NT2/D1 (cell line): ENCODE measurements at regions not wholly inside any gene's neighbourhood (a gene's known extent, or its start where the extent isn't known, plus 50 kb on each side); places are given as distances from the start of the nearest gene placed in this dataset.

ENCODE experiments used
- DNase-seq: peaks from one replicate; pipeline ENCODE4 v3.0.0-alpha.2; 2011; ENCODE audit warnings: low read depth, low spot score
- H3K27me3 ChIP-seq: 2 replicates; pipeline ENCODE4 v1.6.0; 2011; ENCODE audit warnings: mild to moderate bottlenecking; ENCODE audit not compliant: insufficient read length, insufficient read depth
- H3K36me3 ChIP-seq: 2 replicates; pipeline ENCODE4 v1.6.1; 2011; ENCODE audit warnings: mild to moderate bottlenecking, low read length, mixed read lengths; ENCODE audit not compliant: insufficient read depth, insufficient read length
- H3K4me1 ChIP-seq: 2 replicates; pipeline ENCODE4 v1.5.1; 2011; ENCODE audit not compliant: insufficient read depth, insufficient read length
- H3K4me3 ChIP-seq: 2 replicates; pipeline ENCODE4 v1.5.1; 2011; ENCODE audit warnings: low read depth; ENCODE audit not compliant: insufficient read length
- H3K9ac ChIP-seq: 2 replicates; pipeline ENCODE4 v1.6.0; 2011; ENCODE audit warnings: low read depth; ENCODE audit not compliant: insufficient read length
- H3K9me3 ChIP-seq: 2 replicates; pipeline ENCODE4 v1.5.1; 2011; ENCODE audit warnings: mild to moderate bottlenecking, low read length; ENCODE audit not compliant: insufficient read depth
- SUZ12 ChIP-seq: IDR thresholded peaks from 2 replicates; pipeline ENCODE4 v1.6.1; 2011; ENCODE audit not compliant: insufficient read length, insufficient read depth; ENCODE audit errors: extremely low read depth
- YY1 ChIP-seq: IDR thresholded peaks from 2 replicates; pipeline ENCODE4 v1.6.1; 2011; ENCODE audit not compliant: insufficient read length, insufficient read depth
- ZNF274 ChIP-seq: IDR thresholded peaks from 2 replicates; pipeline ENCODE4 v1.6.1; 2011; ENCODE audit warnings: mild to moderate bottlenecking, low read depth, low read length

- TF ChIP-seq SUZ12 (no peak), ZNF274 (no peak), YY1 (no peak)
- Histone ChIP-seq H3K9me3 (no peaks in the 10 kb centered on the region), H3K27me3 (no peaks in the 10 kb centered on the region), H3K4me1 (no peaks in the 10 kb centered on the region), H3K36me3 (no peaks in the 10 kb centered on the region), H3K4me3 (no peak overlapping the region), H3K9ac (no peak overlapping the region)
- peak; percentile 54 for DNase-seq
Observed at GRCh38 chr19:56983171-56983570, 136.6 kb upstream of the USP29 start.

GRCh38 chr19:56983804-56984203, 136.0 kb upstream of the USP29 start:
- Histone ChIP-seq H3K9ac (no peak overlapping the region), H3K4me3 (no peak overlapping the region), H3K27me3 (no peaks in the 10 kb centered on the region), H3K4me1 (no peaks in the 10 kb centered on the region), H3K36me3 (no peaks in the 10 kb centered on the region), H3K9me3 (no peaks in the 10 kb centered on the region)
- no peak for DNase-seq
- no peak for TF ChIP-seq ZNF274
- no peak for TF ChIP-seq SUZ12
- no peak for TF ChIP-seq YY1

DNA sequence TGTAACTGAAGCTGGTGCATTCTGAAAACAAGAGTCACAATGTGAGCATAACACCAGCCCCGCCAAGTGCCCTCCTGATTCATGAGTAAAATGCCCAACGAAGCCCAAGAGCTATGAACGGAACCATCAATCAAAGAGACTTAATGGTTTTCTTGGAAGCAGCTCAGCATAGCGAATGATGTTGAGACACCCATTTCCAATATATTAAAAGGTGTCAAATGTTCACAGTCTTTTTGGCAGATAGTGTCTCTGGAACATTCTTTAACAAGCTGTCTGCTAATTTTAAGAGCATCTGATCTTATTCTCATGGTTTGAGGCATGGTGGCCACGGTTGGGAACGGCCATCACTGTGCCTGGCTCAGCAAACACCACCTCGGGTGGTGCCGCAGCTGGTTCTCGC, 133.4 kb upstream of the USP29 start:
- TF ChIP-seq SUZ12 (no peak), ZNF274 (no peak), YY1 (no peak)

GRCh38 chr19:56987184-56987583, 132.6 kb upstream of the USP29 start:
- no peak overlapping the region for H3K9ac ChIP-seq
- no peak for DNase-seq
- no peaks in the 10 kb centered on the region for H3K9me3 ChIP-seq
- H3K4me3 ChIP-seq, result no peak overlapping the region
- H3K36me3 ChIP-seq, result no peaks in the 10 kb centered on the region
- no peaks in the 10 kb centered on the region for H3K4me1 ChIP-seq
- no peak for TF ChIP-seq ZNF274
- TF ChIP-seq YY1, result no peak
- TF ChIP-seq SUZ12, result no peak
- H3K27me3 ChIP-seq, result no peaks in the 10 kb centered on the region

More for the DNA sequence above, 133.4 kb upstream of the USP29 start:
- H3K4me3 ChIP-seq, result no peak overlapping the region
- no peak overlapping the region for H3K9ac ChIP-seq
- H3K27me3 ChIP-seq, result no peaks in the 10 kb centered on the region
- no peaks in the 10 kb centered on the region for H3K36me3 ChIP-seq
- no peaks in the 10 kb centered on the region for H3K9me3 ChIP-seq
- no peak for DNase-seq
- no peaks in the 10 kb centered on the region for H3K4me1 ChIP-seq

- H3K9me3 ChIP-seq, result no peaks in the 10 kb centered on the region
Observed at GRCh38 chr19:56988299-56988698, 131.5 kb upstream of the USP29 start.

GRCh38 chr19:56991912-56992311, 127.9 kb upstream of the USP29 start:
- Histone ChIP-seq H3K9me3 (no peaks in the 10 kb centered on the region), H3K9ac (no peak overlapping the region), H3K4me3 (no peak overlapping the region), H3K4me1 (no peaks in the 10 kb centered on the region), H3K27me3 (no peaks in the 10 kb centered on the region), H3K36me3 (no peaks in the 10 kb centered on the region)
- TF ChIP-seq YY1 (no peak), ZNF274 (no peak), SUZ12 (no peak)
- DNase-seq, result no peak

More at GRCh38 chr19:56988299-56988698, 131.5 kb upstream of the USP29 start:
- Histone ChIP-seq H3K4me1 (no peaks in the 10 kb centered on the region), H3K4me3 (no peak overlapping the region), H3K9ac (no peak overlapping the region), H3K36me3 (no peaks in the 10 kb centered on the region), H3K27me3 (no peaks in the 10 kb centered on the region)
- DNase-seq, result no peak
- TF ChIP-seq YY1 (no peak), ZNF274 (no peak), SUZ12 (no peak)

DNA sequence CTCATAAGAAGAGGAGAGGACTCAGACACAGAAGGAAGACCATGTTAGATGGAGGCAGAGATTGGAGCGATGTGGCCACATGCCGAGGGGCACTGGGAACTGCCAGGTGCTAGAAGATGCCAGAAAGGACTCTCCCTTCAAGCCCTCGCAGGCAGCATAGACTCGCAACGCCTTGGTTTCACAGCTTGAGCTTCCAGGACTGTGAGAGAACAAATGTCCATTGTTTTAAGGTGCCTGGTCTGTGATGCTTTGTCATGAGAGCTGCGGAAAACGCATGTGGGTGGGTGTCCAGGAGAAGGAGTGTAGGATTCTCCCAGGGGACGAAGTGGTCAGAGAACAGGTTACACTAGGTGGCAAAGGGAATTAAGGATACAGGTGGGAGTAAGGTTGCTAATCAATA, 125.9 kb upstream of the USP29 start:
- Histone ChIP-seq H3K27me3 (no peaks in the 10 kb centered on the region), H3K9me3 (no peaks in the 10 kb centered on the region), H3K4me1 (no peaks in the 10 kb centered on the region), H3K36me3 (no peaks in the 10 kb centered on the region), H3K4me3 (no peak overlapping the region), H3K9ac (no peak overlapping the region)
- TF ChIP-seq SUZ12, result no peak
- no peak for TF ChIP-seq YY1
- TF ChIP-seq ZNF274, result no peak
- DNase-seq, result no peak
